ENCODE measurements at regions not wholly inside any gene's neighbourhood (a gene's known extent, or its start where the extent isn't known, plus 50 kb on each side); places are given as distances from the start of the nearest gene placed in this dataset.
"Not testable (repeated sequence)": the region's sequence is repeated elsewhere in the genome, so short reads cannot be mapped to it uniquely, and the experiment has no call there.

DNA sequence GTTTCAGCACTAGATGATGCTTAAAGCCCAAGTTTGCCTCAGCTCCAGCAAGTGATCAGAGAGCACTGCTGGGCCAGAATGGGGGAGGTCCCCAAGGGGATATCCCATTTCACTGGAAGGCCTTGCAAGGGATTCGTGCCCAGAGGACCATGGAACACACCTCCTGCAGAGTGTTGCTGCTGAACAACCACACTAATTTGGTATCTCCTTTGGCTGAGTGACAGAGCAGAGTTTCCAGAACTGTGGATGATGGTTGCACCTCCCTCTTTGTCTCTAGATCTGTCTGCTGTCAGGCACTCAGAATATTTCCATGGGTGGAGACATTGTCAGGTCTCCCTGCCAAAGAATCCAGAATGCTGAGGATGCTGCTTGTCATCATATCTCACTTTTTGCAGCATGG, 484.8 kb upstream of the NETO1 start:
- DNase-seq (ENCODE audit: low read depth in 4 of 4, low spot score in 1 of 4): no peak

DNA sequence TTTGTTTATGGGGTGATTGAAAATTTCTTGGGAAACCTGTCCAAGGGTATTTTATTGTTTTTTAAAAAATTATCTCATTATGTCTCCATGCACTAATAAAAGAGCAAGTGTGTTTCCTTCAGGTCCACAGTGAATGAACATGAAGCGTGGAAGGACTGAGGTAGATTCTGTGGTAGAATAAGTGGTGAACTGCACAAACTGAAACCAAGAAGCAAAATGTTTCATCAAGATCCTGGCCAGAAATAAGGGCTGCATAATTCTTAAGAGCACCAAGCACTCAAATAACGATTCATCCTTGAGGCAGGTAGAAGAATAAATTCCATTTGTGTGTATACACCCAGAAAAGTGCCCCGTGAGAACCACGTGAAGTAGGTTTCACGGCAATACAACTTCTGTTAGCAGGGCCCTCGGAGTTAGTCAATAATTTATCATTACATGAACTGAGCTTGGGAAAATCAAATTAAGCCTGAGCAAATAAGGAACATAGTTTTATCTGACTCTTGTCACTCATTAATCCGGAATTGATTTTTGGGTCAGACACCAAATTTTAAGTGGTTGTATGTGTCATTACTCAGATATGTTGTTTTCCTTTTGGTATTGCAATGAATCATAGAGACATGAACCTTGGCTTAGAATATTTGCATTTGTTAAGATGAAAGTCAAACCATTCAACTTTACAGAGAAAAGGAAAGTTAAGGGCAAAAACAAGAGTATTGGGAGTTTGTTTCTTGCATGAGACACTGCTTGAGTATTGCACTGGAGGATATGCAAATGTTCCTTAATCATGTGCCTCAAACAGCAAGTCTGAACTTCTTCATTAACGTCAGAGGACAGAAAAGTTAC, 472.6 kb upstream of the NETO1 start:
- DNase-seq (ENCODE audit: low read depth in 4 of 4, low spot score in 1 of 4): no peak

DNA sequence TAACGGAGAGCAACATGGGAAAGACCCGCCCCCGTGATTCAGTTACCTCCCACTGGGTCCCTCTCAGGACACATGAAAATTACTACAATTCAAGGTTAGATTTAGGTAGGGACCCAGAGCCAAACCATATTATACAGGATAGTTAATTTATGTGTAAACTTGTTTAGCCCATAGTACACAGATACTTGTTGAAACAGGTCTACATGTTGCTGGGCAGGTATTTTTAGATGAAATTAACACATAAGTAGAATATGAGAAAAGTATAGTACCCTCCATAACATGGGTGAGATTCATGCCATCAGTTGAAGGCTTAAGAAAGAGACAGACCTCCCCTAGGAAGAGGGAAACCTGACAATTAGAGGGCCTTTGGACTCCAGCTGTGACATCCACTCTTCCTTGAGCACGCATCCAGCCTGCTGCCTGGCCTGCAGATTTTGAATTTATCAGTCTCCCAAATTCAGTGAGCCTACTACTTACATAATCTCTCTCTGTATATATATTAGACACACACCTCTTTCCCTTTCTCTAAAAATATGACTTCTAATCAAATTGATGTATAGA, 463.5 kb upstream of the NETO1 start:
- no peak for DNase-seq (ENCODE audit: low read depth in 4 of 4, low spot score in 1 of 4)

DNA sequence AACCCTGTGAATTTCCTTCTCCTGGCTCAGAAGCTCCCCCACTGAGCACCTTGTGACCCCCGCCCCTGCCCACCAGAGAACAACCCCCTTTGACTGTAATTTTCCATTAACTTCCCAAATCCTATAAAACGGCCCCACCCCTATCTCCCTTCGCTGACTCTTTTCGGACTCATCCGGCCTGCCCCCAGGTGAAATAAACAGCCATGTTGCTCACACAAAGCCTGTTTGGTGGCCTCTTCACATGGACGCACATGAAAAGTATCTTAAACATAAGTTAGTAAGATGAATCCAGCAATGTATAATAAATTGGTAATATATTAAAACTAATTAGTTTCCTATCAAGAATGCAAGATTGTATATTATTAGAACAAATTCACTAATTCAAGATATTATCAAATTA, 462.3 kb upstream of the NETO1 start:
- DNase-seq (ENCODE audit: low read depth in 4 of 4, low spot score in 1 of 4): not testable (repeated sequence)

DNA sequence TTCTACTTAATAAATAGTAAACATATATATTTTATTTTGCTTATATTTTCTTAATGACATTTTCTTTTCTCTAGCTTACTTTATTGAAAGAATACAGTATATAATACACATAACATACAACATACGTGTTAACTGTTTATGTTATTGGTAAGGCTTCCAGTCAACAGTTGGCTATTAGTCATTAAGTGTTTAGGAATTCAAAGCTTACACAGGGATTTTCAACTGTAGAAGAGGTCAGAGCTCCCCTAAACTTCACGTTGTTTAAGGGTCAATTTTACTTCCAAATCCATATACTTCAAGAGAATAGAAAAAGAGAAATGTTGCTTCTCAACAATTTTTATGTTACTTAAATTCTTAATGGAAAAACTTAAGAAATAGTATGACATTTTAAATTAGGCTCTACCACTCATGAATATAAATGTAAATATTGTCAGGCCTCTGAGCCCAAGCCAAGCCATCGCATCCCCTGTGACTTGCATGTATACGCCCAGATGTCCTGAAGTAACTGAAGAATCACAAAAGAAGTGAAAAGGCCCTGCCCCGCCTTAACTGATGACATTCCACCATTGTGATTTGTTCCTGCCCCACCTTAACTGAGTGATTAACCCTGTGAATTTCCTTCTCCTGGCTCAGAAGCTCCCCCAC, 456.5 kb upstream of the NETO1 start:
- not testable (repeated sequence) for DNase-seq (ENCODE audit: low read depth in 4 of 4, low spot score in 1 of 4)

DNA sequence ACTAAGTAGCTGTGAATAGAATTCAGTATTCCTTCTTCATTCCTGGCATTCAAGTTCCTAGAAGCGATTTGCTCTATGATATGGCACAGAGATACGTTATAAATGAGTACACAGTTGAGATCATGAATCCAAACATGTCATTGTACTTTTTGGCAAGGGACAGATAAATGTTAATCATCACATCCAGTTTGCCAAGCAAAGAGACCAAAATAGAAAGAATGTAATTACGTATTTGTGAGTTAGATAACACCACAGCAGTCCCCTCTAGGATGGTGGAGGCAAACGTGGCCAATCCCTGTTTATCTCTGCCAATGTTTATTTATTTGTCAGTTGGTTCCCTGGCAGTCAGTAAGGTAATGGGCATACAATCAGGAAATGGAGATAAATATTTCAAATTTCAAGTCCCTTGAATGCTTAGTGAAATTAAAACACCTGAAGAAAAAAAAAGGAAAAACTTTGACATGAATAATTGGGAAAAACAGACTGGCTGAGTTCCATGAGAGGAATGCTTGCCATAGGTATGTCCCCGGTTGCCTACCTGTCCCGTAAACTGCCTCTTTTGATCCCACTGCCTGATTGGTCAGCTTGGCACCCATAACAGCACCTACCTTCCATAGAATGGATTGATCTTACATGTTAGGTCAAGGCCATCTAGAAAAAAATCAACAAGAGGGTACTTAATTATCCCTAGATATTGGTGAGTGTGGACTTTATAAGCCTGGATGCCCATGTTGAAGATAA, 451.1 kb upstream of the NETO1 start:
- no peak for DNase-seq (ENCODE audit: low read depth in 4 of 4, low spot score in 1 of 4)

DNA sequence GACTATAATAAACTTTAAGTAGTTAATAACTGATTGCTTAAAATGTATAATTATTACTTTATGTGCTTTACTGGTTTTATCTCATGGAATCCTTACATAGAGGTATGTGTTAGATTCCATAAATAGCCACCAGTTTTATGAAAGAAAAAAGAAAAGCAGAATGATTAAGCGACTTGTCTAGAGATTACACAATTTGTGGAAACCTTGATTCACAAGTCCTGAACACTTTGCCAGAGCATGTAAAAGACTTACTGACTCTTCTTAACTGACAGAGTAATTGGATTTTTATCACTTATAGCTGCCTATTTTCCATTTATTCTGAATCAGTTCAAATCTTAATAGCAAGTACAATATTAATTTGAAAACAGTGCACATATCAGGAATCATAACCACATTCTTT, 448.7 kb upstream of the NETO1 start:
- DNase-seq (ENCODE audit: low read depth in 4 of 4, low spot score in 1 of 4): no peak

DNA sequence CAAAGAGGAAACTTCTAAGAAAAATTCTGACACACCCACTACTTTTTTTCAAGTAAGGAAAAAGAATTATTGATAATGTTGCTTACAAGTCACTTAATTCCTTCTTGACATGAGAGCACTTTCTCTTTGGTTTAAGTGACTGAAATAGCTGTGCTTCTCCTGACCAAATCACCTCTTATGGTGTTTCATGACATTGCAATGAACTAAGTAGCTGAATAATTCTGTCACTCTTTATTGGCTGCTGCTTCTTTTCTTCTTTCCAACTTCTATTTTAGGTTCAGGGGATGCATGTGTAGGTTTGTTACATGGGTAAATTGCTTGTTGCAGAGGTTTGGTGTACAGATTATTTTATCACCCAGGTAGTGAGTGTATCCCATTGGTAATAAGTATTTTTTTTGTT, 447.6 kb upstream of the NETO1 start:
- no peak for DNase-seq (ENCODE audit: low read depth in 4 of 4, low spot score in 1 of 4)

DNA sequence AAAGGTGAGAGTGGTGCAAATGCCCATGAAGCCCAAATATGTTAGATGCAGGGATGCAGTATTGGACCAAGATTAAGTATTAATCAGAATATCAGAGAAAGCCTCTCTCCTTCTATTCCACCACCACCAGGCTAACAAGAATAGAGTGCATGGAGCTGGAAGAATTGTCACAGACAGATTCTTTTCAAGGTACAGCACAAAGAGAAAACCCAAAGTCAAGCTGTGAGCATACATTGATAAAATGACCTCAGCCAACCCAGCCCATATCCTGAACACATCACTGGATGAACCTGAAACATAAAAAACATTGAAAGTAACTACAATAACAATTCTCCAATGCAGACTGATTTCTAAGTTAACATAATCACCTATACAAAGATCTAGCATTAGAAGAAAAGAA, 445.7 kb upstream of the NETO1 start:
- DNase-seq (ENCODE audit: low read depth in 4 of 4, low spot score in 1 of 4): no peak

DNA sequence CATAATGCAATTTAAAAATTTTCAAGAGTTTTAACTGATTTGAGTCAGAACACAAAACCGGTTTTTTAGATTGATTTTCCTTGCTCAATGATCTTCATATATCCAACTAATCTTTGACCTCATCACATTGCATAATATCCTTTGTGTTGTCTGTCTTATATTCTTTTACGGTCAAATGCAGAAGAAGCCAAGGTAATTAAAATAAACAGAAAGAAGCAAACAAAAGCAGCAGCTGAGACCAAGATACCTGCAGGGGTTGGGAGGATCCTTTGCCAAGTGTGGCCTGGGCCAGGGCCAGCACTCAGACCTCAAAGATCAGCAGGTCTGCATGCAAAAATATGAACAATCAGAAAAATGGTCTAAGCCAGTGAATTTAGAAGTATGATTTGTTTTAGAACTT, 428.9 kb upstream of the NETO1 start:
- DNase-seq (ENCODE audit: low read depth in 4 of 4, low spot score in 1 of 4): no peak

DNA sequence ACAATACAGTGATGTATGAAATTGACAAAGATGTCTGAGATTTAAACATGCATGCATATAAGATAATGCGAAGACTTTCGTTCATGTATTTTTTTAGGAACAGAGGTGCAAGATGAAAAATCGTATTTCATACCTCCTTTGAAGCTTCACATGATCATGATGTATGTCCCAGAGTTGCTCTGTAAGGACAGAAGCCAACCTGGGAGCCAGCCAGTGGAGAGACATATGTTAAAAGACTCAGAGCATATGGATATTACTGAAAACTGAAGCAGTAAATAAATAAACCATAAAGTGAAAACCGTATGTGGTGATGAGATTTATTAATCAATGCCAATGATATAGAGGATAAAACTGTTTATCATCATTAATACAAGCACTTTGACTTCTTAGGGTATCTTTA, 424.4 kb upstream of the NETO1 start:
- no peak for DNase-seq (ENCODE audit: low read depth in 4 of 4, low spot score in 1 of 4)

DNA sequence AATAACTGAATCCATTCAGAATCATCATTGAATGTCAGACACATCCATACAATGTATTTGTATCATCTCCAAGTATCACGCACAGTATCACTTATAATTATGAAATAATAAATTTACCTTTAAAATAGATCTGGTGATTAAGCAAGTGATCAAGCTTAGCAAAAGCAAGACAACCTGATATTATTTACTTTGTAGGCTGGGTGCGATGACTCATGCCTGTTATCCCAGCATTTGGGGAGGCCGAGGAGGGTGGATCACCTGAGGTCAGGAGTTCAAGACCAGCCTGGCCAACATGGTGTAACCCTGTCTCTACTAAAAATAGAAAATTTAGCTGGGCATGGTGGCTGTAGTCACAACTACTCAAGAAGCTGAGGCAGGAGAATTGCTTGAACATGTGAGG, 421.0 kb upstream of the NETO1 start:
- DNase-seq (ENCODE audit: low read depth in 4 of 4, low spot score in 1 of 4): no peak

DNA sequence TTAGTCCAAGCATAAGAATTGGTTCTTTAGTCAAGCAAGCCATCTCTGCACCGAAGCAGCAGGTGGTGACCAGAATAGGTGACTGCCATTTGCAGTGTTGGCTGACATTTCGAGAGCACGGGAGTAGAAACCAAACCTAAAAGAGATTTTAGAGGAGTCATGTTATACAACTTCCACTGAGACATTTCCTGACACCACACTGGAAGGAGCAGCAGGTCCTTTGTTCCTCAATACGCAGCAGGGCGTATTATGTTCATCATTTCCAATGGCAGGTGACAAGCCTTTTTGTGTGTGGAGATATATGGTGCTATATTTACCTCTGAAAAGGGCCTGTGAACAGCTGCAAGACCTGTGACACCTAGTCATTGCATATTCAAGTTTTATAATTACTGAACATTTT, 418.8 kb upstream of the NETO1 start:
- DNase-seq (ENCODE audit: low read depth in 4 of 4, low spot score in 1 of 4): no peak

DNA sequence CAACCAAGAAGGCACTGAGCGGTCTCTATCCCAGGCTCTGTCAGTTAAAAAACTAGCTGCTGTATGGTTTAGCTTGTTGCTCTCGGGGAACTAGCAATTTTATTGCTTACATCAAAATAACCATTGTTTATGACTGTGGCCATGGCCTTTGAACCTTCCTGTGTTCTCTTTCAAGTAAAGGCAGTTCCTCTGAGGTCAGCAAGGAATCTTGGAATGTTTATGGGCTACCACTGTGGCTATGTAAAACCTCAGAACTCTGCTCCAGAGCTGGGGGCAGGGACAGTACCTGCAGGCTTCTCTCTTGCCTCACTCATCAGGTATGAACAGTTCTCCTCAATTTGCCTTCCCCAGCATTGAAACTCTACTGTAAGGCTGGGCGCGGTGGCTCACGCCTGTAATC, 416.0 kb upstream of the NETO1 start:
- no peak for DNase-seq (ENCODE audit: low read depth in 4 of 4, low spot score in 1 of 4)

DNA sequence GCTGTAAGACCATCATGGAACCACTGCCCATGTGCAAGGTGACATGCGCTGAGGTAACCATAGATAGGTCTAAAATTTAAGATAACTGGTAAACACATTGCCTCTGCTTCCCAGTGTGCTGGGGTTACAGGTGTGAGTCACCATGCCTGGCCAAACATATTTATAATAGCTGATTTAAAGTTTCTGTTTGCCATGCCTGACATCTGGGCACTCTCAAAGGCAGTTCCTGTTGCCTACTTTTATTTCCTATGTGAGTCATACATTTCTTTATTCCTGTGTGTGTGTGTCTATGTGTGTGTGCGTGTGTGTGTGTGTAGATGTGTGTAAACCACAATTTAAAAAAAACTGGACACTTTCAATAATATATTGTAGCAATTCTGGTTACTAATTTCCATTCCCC, 415.2 kb upstream of the NETO1 start:
- DNase-seq (ENCODE audit: low read depth in 4 of 4, low spot score in 1 of 4): no peak

DNA sequence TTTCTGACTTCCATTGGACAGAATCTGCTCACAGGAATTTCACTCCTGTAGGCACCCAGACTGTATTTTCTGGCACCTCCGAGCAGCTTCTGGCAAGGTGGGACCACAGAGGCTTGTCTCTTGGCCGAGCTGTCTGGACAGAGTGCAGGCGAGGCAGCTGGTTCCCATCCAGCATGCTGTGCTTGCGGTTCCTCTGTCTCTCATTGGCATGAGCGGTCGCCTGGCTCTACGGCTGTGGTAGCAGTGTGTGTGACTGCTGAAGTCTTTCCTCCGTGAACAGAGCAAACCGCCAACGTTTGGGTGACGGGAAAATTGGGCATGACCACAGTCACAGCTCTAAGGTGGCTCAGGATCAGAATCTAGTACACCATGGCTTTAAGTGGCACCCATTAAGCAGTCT, 411.7 kb upstream of the NETO1 start:
- DNase-seq (ENCODE audit: low read depth in 4 of 4, low spot score in 1 of 4): no peak

DNA sequence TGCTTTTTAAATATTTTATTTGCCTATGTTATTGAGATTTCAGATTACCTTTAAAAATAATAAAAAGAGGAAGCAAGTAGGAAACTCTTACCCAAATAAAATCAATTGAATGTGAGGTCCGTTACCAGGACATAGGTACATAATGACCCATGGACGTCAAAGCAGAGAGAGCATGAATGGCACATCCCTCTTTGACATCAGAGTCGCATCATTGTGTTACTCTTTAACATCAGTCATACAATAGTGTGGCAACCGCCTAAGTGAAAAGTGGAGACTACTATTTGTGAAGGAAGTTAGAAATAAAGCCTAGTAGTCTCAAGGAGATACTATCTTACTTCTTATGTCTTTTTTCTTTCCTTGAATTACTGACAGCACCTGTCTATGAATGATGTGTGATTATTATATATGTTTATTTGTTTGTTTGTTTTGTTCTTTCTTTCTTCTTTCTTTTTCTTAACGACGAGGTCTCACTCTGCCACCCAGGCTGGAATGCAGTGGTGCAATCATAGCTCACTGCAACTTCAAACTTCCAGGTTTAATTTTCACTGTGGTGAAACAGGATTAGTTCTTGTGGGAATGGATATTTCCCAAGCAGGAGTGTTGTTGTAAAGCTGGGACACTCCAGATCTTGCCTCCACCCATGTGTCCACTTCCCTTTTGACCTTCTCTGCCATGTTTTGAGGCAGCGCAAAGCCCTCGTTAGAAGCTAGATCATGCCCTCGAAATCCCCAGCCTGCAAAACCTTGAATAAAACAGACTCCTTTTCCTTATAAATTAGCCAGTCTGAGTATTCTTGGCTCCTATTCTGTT, 407.2 kb upstream of the NETO1 start:
- no peak for DNase-seq (ENCODE audit: low read depth in 4 of 4, low spot score in 1 of 4)

DNA sequence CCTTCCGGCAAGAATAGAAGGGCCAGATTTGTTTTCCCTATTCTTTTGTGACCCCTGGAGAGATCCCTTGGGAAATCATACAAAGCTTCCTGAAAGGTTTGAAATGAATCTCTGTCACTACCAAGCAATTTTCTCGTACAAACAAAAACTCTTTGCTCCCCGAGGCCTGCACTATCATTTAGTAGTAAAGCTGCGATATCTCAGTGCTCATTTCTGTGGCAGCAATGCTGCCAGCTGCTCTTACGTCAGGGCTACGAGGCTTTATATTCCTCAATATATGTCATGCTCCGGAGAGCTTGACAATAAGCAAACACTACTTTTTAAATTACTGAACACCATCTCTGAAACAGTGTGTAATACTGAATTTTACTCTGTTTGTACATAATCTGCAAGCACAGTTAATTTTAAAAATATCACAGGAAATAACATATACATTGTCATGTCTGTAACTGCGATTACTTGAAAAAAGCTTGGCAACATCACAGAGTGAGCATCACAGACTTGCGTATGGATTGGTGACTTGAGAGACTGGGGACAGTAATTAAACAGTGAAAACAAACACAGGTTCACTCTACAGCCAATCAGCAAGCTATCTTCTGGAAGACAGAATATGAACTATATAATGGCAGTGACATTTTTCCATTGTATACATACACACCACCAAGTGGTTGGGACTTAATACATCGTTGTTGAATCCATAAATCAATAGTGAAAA, 403.3 kb upstream of the NETO1 start:
- no peak for DNase-seq (ENCODE audit: low read depth in 4 of 4, low spot score in 1 of 4)

DNA sequence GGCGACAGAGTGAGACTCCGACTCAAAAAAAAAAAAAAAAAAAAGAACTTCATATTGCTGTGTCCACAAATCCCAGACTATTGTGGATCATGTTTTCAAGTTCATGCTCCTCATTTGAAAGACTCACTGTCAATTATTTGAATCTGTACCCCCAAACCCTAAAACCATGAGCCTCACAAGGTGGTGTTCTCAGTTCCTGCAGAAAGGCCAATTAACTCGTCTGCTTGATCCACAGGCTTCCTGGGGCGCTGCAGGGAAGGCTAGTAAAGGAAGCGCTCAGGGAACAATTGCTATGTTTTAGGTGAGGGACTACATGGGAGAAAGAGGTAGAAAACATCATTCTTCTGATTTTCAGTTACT, 396.8 kb upstream of the NETO1 start:
- DNase-seq (ENCODE audit: low read depth in 4 of 4, low spot score in 1 of 4): no peak

DNA sequence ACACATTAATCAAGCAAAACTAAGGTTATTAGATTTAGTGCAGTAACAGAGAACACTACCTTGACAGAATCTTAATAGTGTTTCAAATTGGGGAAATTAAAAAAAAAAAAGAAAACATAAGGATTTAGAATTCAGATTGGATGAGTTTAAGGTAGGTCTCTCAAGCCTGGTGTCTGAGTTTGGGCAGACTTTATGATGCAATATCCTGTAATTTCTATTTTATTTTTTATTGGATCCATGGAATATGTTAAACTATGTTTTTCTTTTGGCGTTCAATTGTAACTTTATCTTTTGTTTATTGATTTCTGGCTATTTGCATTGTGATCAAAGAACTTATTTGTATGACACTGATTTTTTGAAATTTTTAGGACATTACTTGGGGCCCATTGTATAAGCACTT, 394.1 kb upstream of the NETO1 start:
- DNase-seq (ENCODE audit: low read depth in 4 of 4, low spot score in 1 of 4): no peak

DNA sequence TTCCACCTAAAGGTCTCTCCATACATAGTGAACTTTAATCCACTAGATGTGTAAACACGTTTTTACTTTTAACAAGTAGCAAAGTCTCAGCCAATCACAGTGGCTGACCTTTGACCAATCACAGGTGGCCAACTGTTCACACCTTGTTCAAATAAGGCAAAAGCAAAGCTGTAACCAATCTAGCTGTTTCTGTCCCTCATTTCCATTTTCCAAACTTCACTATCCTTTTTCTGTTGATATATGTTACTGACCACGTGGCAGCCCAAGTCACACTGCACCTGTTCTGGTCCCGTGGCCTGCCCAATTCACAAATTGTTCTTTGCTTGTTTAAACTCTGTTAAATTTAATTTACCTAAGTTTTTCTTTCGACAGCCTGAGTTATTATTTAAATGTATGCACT, 393.5 kb upstream of the NETO1 start:
- DNase-seq (ENCODE audit: low read depth in 4 of 4, low spot score in 1 of 4): no peak
